HG03139 (cell line): ENCODE measurements at regions not wholly inside any gene's neighbourhood (a gene's known extent, or its start where the extent isn't known, plus 50 kb on each side); places are given as distances from the start of the nearest gene placed in this dataset.

Experiments
- ATAC-seq: cut with Tn5 transposase; IDR thresholded peaks from one replicate; pipeline ENCODE4 v1.9.1; 2021; ENCODE audit not compliant: unreplicated experiment

- no peak for ATAC-seq
Measured at GRCh38 chr16:88282564-88283395, 100.0 kb upstream of the ZNF469 start.

- ATAC-seq = no peak
Measured at GRCh38 chr16:88283596-88283995, 99.2 kb upstream of the ZNF469 start.

- no peak for ATAC-seq
Measured at GRCh38 chr16:88284101-88284500, 98.7 kb upstream of the ZNF469 start.

GRCh38 chr16:88284626-88285513 is 97.9 kb upstream of the ZNF469 start:
- no peak for ATAC-seq

- no peak for ATAC-seq
Measured at GRCh38 chr16:88285514-88285822, 97.3 kb upstream of the ZNF469 start.

GRCh38 chr16:88286301-88286923 is 96.3 kb upstream of the ZNF469 start:
- no peak for ATAC-seq

GRCh38 chr16:88287219-88287618 is 95.5 kb upstream of the ZNF469 start:
- ATAC-seq = no peak

GRCh38 chr16:88288303-88288702 is 94.5 kb upstream of the ZNF469 start:
- ATAC-seq = no peak

- ATAC-seq = no peak
Measured at GRCh38 chr16:88289001-88289400, 93.8 kb upstream of the ZNF469 start.

GRCh38 chr16:88289561-88289960 is 93.2 kb upstream of the ZNF469 start:
- ATAC-seq = no peak

- ATAC-seq = no peak
Measured at GRCh38 chr16:88289968-88290401, 92.8 kb upstream of the ZNF469 start.

- ATAC-seq = no peak
Measured at GRCh38 chr16:88290850-88291830, 91.6 kb upstream of the ZNF469 start.

- ATAC-seq = no peak
Measured at GRCh38 chr16:88292007-88292970, 90.5 kb upstream of the ZNF469 start.

- ATAC-seq = no peak
Measured at GRCh38 chr16:88293097-88293496, 89.7 kb upstream of the ZNF469 start.

- no peak for ATAC-seq
Measured at GRCh38 chr16:88295671-88296436, 86.9 kb upstream of the ZNF469 start.

- no peak for ATAC-seq
Measured at GRCh38 chr16:88296437-88297177, 86.2 kb upstream of the ZNF469 start.

GRCh38 chr16:88297178-88297720 is 85.5 kb upstream of the ZNF469 start:
- no peak for ATAC-seq
